Neural cell (in vitro differentiated cells): ENCODE measurements at regions not wholly inside any gene's neighbourhood (a gene's known extent, or its start where the extent isn't known, plus 50 kb on each side); places are given as distances from the start of the nearest gene placed in this dataset.
"Not testable (repeated sequence)": the region's sequence is repeated elsewhere in the genome, so short reads cannot be mapped to it uniquely, and the experiment has no call there.

Experiments
- H2AFZ ChIP-seq: fragments of 200-600, 300-800 bp; sonication (generic), shearing (Covaris generic); 2 replicates; pipeline ENCODE4 v1.6.0; 2014; ENCODE audit warnings: low read depth, mild to moderate bottlenecking, antibody characterized with exemption, low read length, moderate library complexity
- H3F3A ChIP-seq: fragments of 200-600 bp; shearing (Covaris generic); 2 replicates; pipeline ENCODE4 v1.6.1; 2016; ENCODE audit warnings: mild to moderate bottlenecking, moderate library complexity, mixed read lengths, antibody characterized with exemption, low read length; ENCODE audit not compliant: insufficient read depth, poor library complexity, severe bottlenecking
- H3K27ac ChIP-seq: fragments of 200-600, 300-800 bp; sonication (generic), shearing (Covaris generic); 2 replicates; pipeline ENCODE4 v1.5.1; 2014; ENCODE audit warnings: mild to moderate bottlenecking, low read length, moderate library complexity
- H3K27me3 ChIP-seq: fragments of 300-800, 200-600 bp; sonication (generic), shearing (Covaris generic); 2 replicates; pipeline ENCODE4 v1.6.0; 2014; ENCODE audit warnings: mild to moderate bottlenecking, low read depth, low read length, moderate library complexity; ENCODE audit not compliant: insufficient read depth
- H3K36me3 ChIP-seq: fragments of 300-800, 200-600 bp; sonication (generic), shearing (Covaris generic); 2 replicates; pipeline ENCODE4 v1.5.1; 2014; ENCODE audit warnings: mild to moderate bottlenecking, antibody characterized with exemption, low read length, moderate library complexity; ENCODE audit not compliant: insufficient read depth
- H3K4me2 ChIP-seq: fragments of 300-800, 200-600 bp; sonication (generic), shearing (Covaris generic); 2 replicates; pipeline ENCODE4 v1.6.0; 2014; ENCODE audit warnings: mild to moderate bottlenecking, low read length
- H3K4me3 ChIP-seq: fragments of 300-800, 200-600 bp; sonication (generic), shearing (Covaris generic); 2 replicates; pipeline ENCODE4 v1.5.1; 2014; ENCODE audit warnings: mild to moderate bottlenecking, low read length, moderate library complexity
- H3K79me2 ChIP-seq: fragments of 200-600 bp; shearing (Covaris generic); replicated peaks from 2 replicates; pipeline ENCODE4 v1.6.0; 2014; ENCODE audit warnings: mild to moderate bottlenecking, low read length, moderate library complexity; ENCODE audit not compliant: insufficient read depth
- H3K9ac ChIP-seq: fragments of 300-800, 200-600 bp; sonication (generic), shearing (Covaris generic); 2 replicates; pipeline ENCODE4 v1.6.1; 2016; ENCODE audit warnings: mild to moderate bottlenecking, low read length, mixed read lengths
- H3K9me2 ChIP-seq: fragments of 200-600 bp; shearing (Covaris generic); 2 replicates; pipeline ENCODE4 v1.6.1; 2016; ENCODE audit warnings: mild to moderate bottlenecking, low read length, mixed read lengths; ENCODE audit not compliant: insufficient read depth
- H3K9me3 ChIP-seq: fragments of 200-600, 300-800 bp; sonication (generic), shearing (Covaris generic); 2 replicates; pipeline ENCODE4 v1.6.1; 2016; ENCODE audit warnings: mild to moderate bottlenecking, mixed run types, low read length, moderate library complexity, mixed read lengths
- H4K20me1 ChIP-seq: fragments of 200-600 bp; shearing (Covaris generic); 2 replicates; pipeline ENCODE4 v1.6.1; 2016; ENCODE audit warnings: mild to moderate bottlenecking, mixed run types; ENCODE audit not compliant: insufficient read depth
- EP300 ChIP-seq: fragments of 450-650 bp; conservative IDR thresholded peaks from 2 replicates; pipeline ENCODE4 v1.6.1; 2014; ENCODE audit warnings: antibody characterized with exemption, mild to moderate bottlenecking, moderate library complexity; ENCODE audit not compliant: poor library complexity, severe bottlenecking
- EZH2 ChIP-seq: fragments of 200-600, 300-800 bp; shearing (Covaris generic), sonication (generic); IDR thresholded peaks from 2 replicates; pipeline ENCODE4 v1.6.1; 2014; ENCODE audit warnings: antibody characterized with exemption, low read length, borderline replicate concordance, mild to moderate bottlenecking; ENCODE audit not compliant: insufficient read depth, poor library complexity, severe bottlenecking
- MXI1 ChIP-seq: fragments of 450-650 bp; conservative IDR thresholded peaks from 2 replicates; pipeline ENCODE4 v1.6.1; 2014; ENCODE audit warnings: antibody characterized with exemption, mild to moderate bottlenecking; ENCODE audit not compliant: poor library complexity, severe bottlenecking
- POLR2AphosphoS5 ChIP-seq: IDR thresholded peaks from 2 replicates; pipeline ENCODE4 v1.6.1; 2012
- RAD21 ChIP-seq: fragments of 450-650 bp; conservative IDR thresholded peaks from 2 replicates; pipeline ENCODE4 v1.6.1; 2014; ENCODE audit warnings: antibody characterized with exemption, mild to moderate bottlenecking, moderate library complexity
- SMC3 ChIP-seq: fragments of 450-650 bp; conservative IDR thresholded peaks from 2 replicates; pipeline ENCODE4 v1.6.1; 2014; ENCODE audit warnings: antibody characterized with exemption, mild to moderate bottlenecking, moderate library complexity; ENCODE audit not compliant: poor library complexity
- TAF1 ChIP-seq: IDR thresholded peaks from 2 replicates; pipeline ENCODE4 v1.6.1; 2012; ENCODE audit warnings: low read depth
- TF ChIP-seq, protein P1 (sequence below): IDR thresholded peaks from 2 replicates; pipeline ENCODE4 v1.6.1; 2012; ENCODE audit warnings: borderline replicate concordance
- TF ChIP-seq, protein P2 (sequence below): fragments of 450-650 bp; IDR thresholded peaks from 2 replicates; pipeline ENCODE4 v1.5.1; 2014; ENCODE audit warnings: antibody characterized with exemption, mild to moderate bottlenecking, moderate library complexity; ENCODE audit not compliant: poor library complexity, severe bottlenecking

DNA sequence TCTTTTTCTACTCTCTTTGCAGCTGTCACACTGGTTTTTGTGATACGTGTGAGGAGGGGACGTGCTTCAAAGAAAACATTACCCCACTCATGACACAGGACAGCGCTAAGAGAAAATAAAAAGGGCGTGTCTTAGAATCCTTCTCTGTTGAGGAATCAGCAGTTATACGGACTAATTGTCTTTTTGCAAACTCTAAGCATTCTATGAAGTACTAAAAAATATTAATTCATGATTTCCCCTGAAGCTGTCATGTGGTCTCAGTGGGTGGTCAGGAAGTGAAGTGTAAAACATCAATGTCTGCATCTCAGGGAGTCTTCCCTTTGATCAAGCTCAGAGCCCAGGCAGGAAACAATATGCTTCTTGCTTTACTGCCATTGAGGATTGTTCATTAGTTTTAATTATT, 117.5 kb upstream of the CRBN start:
- no peaks in the 10 kb centered on the region for H3K36me3 ChIP-seq
- H3K4me2 ChIP-seq: no peak overlapping the region
- no peak overlapping the region for H2AFZ ChIP-seq
- TF ChIP-seq EZH2: no peak
- peak; percentile 62 for TF ChIP-seq EP300
- TF ChIP-seq POLR2AphosphoS5: peak; percentile 26
- no peak for TF ChIP-seq RAD21
- TF ChIP-seq, protein P1, sequence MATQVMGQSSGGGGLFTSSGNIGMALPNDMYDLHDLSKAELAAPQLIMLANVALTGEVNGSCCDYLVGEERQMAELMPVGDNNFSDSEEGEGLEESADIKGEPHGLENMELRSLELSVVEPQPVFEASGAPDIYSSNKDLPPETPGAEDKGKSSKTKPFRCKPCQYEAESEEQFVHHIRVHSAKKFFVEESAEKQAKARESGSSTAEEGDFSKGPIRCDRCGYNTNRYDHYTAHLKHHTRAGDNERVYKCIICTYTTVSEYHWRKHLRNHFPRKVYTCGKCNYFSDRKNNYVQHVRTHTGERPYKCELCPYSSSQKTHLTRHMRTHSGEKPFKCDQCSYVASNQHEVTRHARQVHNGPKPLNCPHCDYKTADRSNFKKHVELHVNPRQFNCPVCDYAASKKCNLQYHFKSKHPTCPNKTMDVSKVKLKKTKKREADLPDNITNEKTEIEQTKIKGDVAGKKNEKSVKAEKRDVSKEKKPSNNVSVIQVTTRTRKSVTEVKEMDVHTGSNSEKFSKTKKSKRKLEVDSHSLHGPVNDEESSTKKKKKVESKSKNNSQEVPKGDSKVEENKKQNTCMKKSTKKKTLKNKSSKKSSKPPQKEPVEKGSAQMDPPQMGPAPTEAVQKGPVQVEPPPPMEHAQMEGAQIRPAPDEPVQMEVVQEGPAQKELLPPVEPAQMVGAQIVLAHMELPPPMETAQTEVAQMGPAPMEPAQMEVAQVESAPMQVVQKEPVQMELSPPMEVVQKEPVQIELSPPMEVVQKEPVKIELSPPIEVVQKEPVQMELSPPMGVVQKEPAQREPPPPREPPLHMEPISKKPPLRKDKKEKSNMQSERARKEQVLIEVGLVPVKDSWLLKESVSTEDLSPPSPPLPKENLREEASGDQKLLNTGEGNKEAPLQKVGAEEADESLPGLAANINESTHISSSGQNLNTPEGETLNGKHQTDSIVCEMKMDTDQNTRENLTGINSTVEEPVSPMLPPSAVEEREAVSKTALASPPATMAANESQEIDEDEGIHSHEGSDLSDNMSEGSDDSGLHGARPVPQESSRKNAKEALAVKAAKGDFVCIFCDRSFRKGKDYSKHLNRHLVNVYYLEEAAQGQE: no peak
- no peak for TF ChIP-seq TAF1
- no peak overlapping the region for H3K9ac ChIP-seq
- H3K4me3 ChIP-seq: no peak overlapping the region
- no peaks in the 10 kb centered on the region for H3K27me3 ChIP-seq
- no peaks in the 10 kb centered on the region for H4K20me1 ChIP-seq
- no peaks in the 10 kb centered on the region for H3K9me2 ChIP-seq
- H3K9me3 ChIP-seq: no peaks in the 10 kb centered on the region
- H3F3A ChIP-seq: peaks cover 4% of the 10 kb centered on the region
- H3K79me2 ChIP-seq: no peaks in the 10 kb centered on the region
- H3K27ac ChIP-seq: no peak overlapping the region

DNA sequence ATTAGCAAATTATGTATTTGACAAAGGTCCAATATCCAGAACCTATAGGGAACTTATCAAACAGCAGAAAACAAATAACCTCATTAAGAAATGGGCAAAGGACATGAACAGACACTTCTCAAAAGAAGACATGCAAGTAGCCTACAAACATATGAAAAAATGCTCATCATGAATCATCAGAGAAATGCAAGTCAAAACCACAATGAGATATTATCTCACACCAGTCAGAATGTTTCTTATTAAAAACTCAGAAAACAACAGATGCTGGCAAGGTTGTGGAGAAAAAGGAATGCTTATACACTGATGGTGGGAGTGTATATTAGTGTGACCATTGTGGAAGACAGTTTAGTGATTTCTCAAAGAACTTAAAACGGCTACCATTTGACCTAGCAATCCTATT, 116.1 kb upstream of the CRBN start:
- H3K79me2 ChIP-seq: no peaks in the 10 kb centered on the region
- no peak overlapping the region for H3K27ac ChIP-seq
- no peaks in the 10 kb centered on the region for H4K20me1 ChIP-seq
- no peaks in the 10 kb centered on the region for H3K36me3 ChIP-seq
- H3K27me3 ChIP-seq: no peaks in the 10 kb centered on the region
- peaks cover 4% of the 10 kb centered on the region for H3F3A ChIP-seq
- TF ChIP-seq TAF1 (no peak), EZH2 (no peak), EP300 (no peak), SMC3 (no peak), POLR2AphosphoS5 (no peak), MXI1 (no peak), RAD21 (no peak)
- TF ChIP-seq, protein P2, sequence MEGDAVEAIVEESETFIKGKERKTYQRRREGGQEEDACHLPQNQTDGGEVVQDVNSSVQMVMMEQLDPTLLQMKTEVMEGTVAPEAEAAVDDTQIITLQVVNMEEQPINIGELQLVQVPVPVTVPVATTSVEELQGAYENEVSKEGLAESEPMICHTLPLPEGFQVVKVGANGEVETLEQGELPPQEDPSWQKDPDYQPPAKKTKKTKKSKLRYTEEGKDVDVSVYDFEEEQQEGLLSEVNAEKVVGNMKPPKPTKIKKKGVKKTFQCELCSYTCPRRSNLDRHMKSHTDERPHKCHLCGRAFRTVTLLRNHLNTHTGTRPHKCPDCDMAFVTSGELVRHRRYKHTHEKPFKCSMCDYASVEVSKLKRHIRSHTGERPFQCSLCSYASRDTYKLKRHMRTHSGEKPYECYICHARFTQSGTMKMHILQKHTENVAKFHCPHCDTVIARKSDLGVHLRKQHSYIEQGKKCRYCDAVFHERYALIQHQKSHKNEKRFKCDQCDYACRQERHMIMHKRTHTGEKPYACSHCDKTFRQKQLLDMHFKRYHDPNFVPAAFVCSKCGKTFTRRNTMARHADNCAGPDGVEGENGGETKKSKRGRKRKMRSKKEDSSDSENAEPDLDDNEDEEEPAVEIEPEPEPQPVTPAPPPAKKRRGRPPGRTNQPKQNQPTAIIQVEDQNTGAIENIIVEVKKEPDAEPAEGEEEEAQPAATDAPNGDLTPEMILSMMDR: no peak
- TF ChIP-seq, protein P1: no peak
- H3K4me3 ChIP-seq: no peak overlapping the region
- no peak overlapping the region for H3K4me2 ChIP-seq
- no peak overlapping the region for H2AFZ ChIP-seq
- no peaks in the 10 kb centered on the region for H3K9me2 ChIP-seq
- no peaks in the 10 kb centered on the region for H3K9me3 ChIP-seq
- no peak overlapping the region for H3K9ac ChIP-seq

- H3K9me3 ChIP-seq, H3K36me3 ChIP-seq, H3K4me2 ChIP-seq, H3K9me2 ChIP-seq, H3F3A ChIP-seq, H3K9ac ChIP-seq, H2AFZ ChIP-seq, H3K4me3 ChIP-seq, H4K20me1 ChIP-seq, H3K27ac ChIP-seq, H3K79me2 ChIP-seq, H3K27me3 ChIP-seq: not testable (repeated sequence)
These were observed 112.3 kb upstream of the CRBN start for GRCh38 chr3:3291756-3292283.
